GM23338 (cell line): ENCODE measurements at regions not wholly inside any gene's neighbourhood (a gene's known extent, or its start where the extent isn't known, plus 50 kb on each side); places are given as distances from the start of the nearest gene placed in this dataset.

Source experiments
- ATAC-seq: fragments of 200-7000 bp; cut with Tn5 transposase; 3 replicates; pipeline ENCODE4 v1.9.1; 2020
- DNase-seq: peaks from one replicate; pipeline ENCODE4 v3.0.0-alpha.2; 2015; ENCODE audit warnings: low spot score
- H2AFZ ChIP-seq: fragments of 200-600 bp; sonication (generic); 2 replicates; pipeline ENCODE4 v1.8.0; 2016; ENCODE audit warnings: antibody characterized with exemption, mild to moderate bottlenecking, moderate library complexity
- H3F3A ChIP-seq: fragments of 200-600 bp; sonication (generic); replicated peaks from 2 replicates; pipeline ENCODE4 v1.8.0; 2017; ENCODE audit warnings: antibody characterized with exemption, mixed run types, low read depth
- H3K27ac ChIP-seq: fragments of 200-600 bp; sonication (generic); 2 replicates; pipeline ENCODE4 v1.6.1; 2016; ENCODE audit warnings: low read depth
- H3K27me3 ChIP-seq: fragments of 200-600 bp; sonication (generic); 2 replicates; pipeline ENCODE4 v1.8.0; 2016; ENCODE audit warnings: mild to moderate bottlenecking, mixed run types, moderate library complexity; ENCODE audit not compliant: insufficient read depth
- H3K36me3 ChIP-seq: fragments of 200-600 bp; sonication (generic); 2 replicates; pipeline ENCODE4 v1.8.0; 2016; ENCODE audit warnings: mild to moderate bottlenecking; ENCODE audit not compliant: insufficient read depth
- H3K4me1 ChIP-seq: fragments of 200-600 bp; sonication (generic); 2 replicates; pipeline ENCODE4 v1.8.0; 2016; ENCODE audit warnings: mild to moderate bottlenecking, moderate library complexity; ENCODE audit not compliant: insufficient read depth
- H3K4me2 ChIP-seq: fragments of 200-600 bp; sonication (generic); 2 replicates; pipeline ENCODE4 v1.7.1; 2017; ENCODE audit warnings: mixed run types
- H3K4me3 ChIP-seq: fragments of 200-600 bp; sonication (generic); 2 replicates; pipeline ENCODE4 v1.6.1; 2016; ENCODE audit warnings: mixed run types
- H3K79me2 ChIP-seq: fragments of 200-600 bp; sonication (generic); replicated peaks from 2 replicates; pipeline ENCODE4 v1.8.0; 2017; ENCODE audit warnings: mild to moderate bottlenecking; ENCODE audit not compliant: insufficient read depth
- H3K9me2 ChIP-seq: fragments of 200-600 bp; sonication (generic); 2 replicates; pipeline ENCODE4 v1.8.0; 2017; ENCODE audit not compliant: insufficient read depth
- H4K20me1 ChIP-seq: fragments of 200-600 bp; sonication (generic); replicated peaks from 2 replicates; pipeline ENCODE4 v1.8.0; 2017; ENCODE audit warnings: mild to moderate bottlenecking; ENCODE audit not compliant: insufficient read depth
- H3K27ac Mint-ChIP-seq: 2 replicates; pipeline ENCODE4 v1.8.0; 2020; ENCODE audit warnings: inconsistent platforms, mild to moderate bottlenecking, moderate library complexity, mixed read lengths
- H3K27me3 Mint-ChIP-seq: 3 replicates; pipeline ENCODE4 v1.8.0; 2022; ENCODE audit warnings: low read depth, mild to moderate bottlenecking, moderate library complexity, mixed read lengths, inconsistent platforms; ENCODE audit not compliant: insufficient read depth, poor library complexity
- H3K36me3 Mint-ChIP-seq: 3 replicates; pipeline ENCODE4 v1.8.0; 2021; ENCODE audit warnings: low read depth, mild to moderate bottlenecking, inconsistent platforms, moderate library complexity, mixed read lengths
- H3K4me1 Mint-ChIP-seq: 3 replicates; pipeline ENCODE4 v1.8.0; 2020; ENCODE audit warnings: mild to moderate bottlenecking, inconsistent platforms, mixed read lengths
- H3K4me3 Mint-ChIP-seq: 3 replicates; pipeline ENCODE4 v1.8.0; 2021; ENCODE audit warnings: moderate library complexity, mild to moderate bottlenecking, inconsistent platforms, mixed read lengths
- H3K9me3 Mint-ChIP-seq: 3 replicates; pipeline ENCODE4 v1.8.0; 2020; ENCODE audit warnings: moderate library complexity, mild to moderate bottlenecking, inconsistent platforms, mixed read lengths
- CREB1 ChIP-seq: fragments of 250-450 bp; sonication (Bioruptor Pico); IDR thresholded peaks from 2 replicates; pipeline ENCODE4 v1.5.0; 2020; ENCODE audit warnings: low read depth, mild to moderate bottlenecking, moderate library complexity
- EZH2 ChIP-seq: fragments of 200-600 bp; sonication (generic); IDR thresholded peaks from one replicate; pipeline ENCODE4 v1.8.0; 2017; ENCODE audit warnings: antibody characterized with exemption, mild to moderate bottlenecking, low read depth; ENCODE audit not compliant: unreplicated experiment
- EZH2phosphoT487 ChIP-seq: fragments of 200-600 bp; sonication (generic); IDR thresholded peaks from one replicate; pipeline ENCODE4 v1.8.1; 2018; ENCODE audit warnings: antibody characterized with exemption; ENCODE audit not compliant: unreplicated experiment
- JUNB ChIP-seq: IDR thresholded peaks from one replicate; pipeline ENCODE4 v1.6.1; 2016; ENCODE audit warnings: antibody characterized with exemption; ENCODE audit not compliant: unreplicated experiment
- NANOG ChIP-seq: IDR thresholded peaks from 2 replicates; pipeline ENCODE4 v1.6.1; 2016; ENCODE audit warnings: antibody characterized with exemption, borderline replicate concordance
- POLR2AphosphoS5 ChIP-seq: IDR thresholded peaks from 2 replicates; pipeline ENCODE4 v1.6.1; 2016; ENCODE audit warnings: antibody characterized with exemption, low read depth
- STAT1 ChIP-seq: IDR thresholded peaks from one replicate; pipeline ENCODE4 v1.6.1; 2016; ENCODE audit warnings: antibody characterized with exemption; ENCODE audit not compliant: unreplicated experiment
- ZNF114 ChIP-seq: fragments of 250-450 bp; sonication (Bioruptor Pico); IDR thresholded peaks from 2 replicates; pipeline ENCODE4 v1.5.0; 2020; ENCODE audit warnings: mild to moderate bottlenecking, moderate library complexity
- ZNF331 ChIP-seq: fragments of 250-450 bp; sonication (Bioruptor Pico); IDR thresholded peaks from 2 replicates; pipeline ENCODE4 v1.5.0; 2020; ENCODE audit warnings: low read depth, mild to moderate bottlenecking, moderate library complexity
- TF ChIP-seq, protein P1 (sequence below), 2 experiments: fragments of 200-600 bp in 1 of 2; sonication (generic) in 1 of 2; conservative IDR thresholded peaks; 2 replicates each; pipeline versions ENCODE4 v1.5.1 to v1.6.1; 2016 to 2017; ENCODE audit warnings: antibody characterized with exemption in 2 of 2, low read depth in 2 of 2, mild to moderate bottlenecking in 2 of 2, moderate library complexity in 1 of 2
- TF ChIP-seq, protein P2 (sequence below): IDR thresholded peaks from one replicate; pipeline ENCODE4 v1.6.1; 2018; ENCODE audit warnings: antibody characterized with exemption; ENCODE audit not compliant: unreplicated experiment
- TF ChIP-seq, protein P3 (sequence below): fragments of 250-450 bp; sonication (Bioruptor Pico); IDR thresholded peaks from 2 replicates; pipeline ENCODE4 v1.5.0; 2020; ENCODE audit warnings: mild to moderate bottlenecking, moderate library complexity
- TF ChIP-seq, protein P4 (sequence below): IDR thresholded peaks from 2 replicates; pipeline ENCODE4 v1.6.1; 2016; ENCODE audit warnings: antibody characterized with exemption

DNA sequence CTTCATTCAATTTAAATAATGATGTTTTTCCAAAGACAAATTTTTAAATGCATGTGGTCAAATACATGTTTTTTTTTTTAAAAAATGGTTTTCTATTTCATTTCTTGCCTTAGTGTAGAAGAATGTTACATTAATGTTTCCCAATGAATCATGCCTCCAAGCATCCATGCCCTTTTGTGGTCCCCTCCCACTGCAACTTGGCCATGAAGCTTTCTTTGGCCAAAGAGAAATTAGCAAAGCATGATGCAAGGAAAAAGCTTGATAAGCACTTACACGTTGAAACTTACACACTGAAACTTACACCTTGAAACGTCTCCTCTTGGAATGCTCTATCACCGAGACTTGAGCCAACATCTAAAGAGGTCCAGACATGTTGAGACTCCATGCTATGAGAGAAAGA is 93.0 kb upstream of the ELOVL5 start:
- no peak for TF ChIP-seq ZNF114 (CRISPR knock-in tag)
- TF ChIP-seq, protein P1, sequence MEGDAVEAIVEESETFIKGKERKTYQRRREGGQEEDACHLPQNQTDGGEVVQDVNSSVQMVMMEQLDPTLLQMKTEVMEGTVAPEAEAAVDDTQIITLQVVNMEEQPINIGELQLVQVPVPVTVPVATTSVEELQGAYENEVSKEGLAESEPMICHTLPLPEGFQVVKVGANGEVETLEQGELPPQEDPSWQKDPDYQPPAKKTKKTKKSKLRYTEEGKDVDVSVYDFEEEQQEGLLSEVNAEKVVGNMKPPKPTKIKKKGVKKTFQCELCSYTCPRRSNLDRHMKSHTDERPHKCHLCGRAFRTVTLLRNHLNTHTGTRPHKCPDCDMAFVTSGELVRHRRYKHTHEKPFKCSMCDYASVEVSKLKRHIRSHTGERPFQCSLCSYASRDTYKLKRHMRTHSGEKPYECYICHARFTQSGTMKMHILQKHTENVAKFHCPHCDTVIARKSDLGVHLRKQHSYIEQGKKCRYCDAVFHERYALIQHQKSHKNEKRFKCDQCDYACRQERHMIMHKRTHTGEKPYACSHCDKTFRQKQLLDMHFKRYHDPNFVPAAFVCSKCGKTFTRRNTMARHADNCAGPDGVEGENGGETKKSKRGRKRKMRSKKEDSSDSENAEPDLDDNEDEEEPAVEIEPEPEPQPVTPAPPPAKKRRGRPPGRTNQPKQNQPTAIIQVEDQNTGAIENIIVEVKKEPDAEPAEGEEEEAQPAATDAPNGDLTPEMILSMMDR (conservative IDR thresholded peaks at IDR 0.05; ENCODE audit: low read depth in 2 of 2), result no peak
- TF ChIP-seq, protein P2, sequence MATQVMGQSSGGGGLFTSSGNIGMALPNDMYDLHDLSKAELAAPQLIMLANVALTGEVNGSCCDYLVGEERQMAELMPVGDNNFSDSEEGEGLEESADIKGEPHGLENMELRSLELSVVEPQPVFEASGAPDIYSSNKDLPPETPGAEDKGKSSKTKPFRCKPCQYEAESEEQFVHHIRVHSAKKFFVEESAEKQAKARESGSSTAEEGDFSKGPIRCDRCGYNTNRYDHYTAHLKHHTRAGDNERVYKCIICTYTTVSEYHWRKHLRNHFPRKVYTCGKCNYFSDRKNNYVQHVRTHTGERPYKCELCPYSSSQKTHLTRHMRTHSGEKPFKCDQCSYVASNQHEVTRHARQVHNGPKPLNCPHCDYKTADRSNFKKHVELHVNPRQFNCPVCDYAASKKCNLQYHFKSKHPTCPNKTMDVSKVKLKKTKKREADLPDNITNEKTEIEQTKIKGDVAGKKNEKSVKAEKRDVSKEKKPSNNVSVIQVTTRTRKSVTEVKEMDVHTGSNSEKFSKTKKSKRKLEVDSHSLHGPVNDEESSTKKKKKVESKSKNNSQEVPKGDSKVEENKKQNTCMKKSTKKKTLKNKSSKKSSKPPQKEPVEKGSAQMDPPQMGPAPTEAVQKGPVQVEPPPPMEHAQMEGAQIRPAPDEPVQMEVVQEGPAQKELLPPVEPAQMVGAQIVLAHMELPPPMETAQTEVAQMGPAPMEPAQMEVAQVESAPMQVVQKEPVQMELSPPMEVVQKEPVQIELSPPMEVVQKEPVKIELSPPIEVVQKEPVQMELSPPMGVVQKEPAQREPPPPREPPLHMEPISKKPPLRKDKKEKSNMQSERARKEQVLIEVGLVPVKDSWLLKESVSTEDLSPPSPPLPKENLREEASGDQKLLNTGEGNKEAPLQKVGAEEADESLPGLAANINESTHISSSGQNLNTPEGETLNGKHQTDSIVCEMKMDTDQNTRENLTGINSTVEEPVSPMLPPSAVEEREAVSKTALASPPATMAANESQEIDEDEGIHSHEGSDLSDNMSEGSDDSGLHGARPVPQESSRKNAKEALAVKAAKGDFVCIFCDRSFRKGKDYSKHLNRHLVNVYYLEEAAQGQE, result no peak
- TF ChIP-seq NANOG, result no peak
- TF ChIP-seq EZH2, result no peak
- TF ChIP-seq JUNB, result no peak
- no peak for TF ChIP-seq ZNF331 (CRISPR knock-in tag)
- TF ChIP-seq CREB1, result no peak
- TF ChIP-seq EZH2phosphoT487, result no peak
- TF ChIP-seq, protein P3, sequence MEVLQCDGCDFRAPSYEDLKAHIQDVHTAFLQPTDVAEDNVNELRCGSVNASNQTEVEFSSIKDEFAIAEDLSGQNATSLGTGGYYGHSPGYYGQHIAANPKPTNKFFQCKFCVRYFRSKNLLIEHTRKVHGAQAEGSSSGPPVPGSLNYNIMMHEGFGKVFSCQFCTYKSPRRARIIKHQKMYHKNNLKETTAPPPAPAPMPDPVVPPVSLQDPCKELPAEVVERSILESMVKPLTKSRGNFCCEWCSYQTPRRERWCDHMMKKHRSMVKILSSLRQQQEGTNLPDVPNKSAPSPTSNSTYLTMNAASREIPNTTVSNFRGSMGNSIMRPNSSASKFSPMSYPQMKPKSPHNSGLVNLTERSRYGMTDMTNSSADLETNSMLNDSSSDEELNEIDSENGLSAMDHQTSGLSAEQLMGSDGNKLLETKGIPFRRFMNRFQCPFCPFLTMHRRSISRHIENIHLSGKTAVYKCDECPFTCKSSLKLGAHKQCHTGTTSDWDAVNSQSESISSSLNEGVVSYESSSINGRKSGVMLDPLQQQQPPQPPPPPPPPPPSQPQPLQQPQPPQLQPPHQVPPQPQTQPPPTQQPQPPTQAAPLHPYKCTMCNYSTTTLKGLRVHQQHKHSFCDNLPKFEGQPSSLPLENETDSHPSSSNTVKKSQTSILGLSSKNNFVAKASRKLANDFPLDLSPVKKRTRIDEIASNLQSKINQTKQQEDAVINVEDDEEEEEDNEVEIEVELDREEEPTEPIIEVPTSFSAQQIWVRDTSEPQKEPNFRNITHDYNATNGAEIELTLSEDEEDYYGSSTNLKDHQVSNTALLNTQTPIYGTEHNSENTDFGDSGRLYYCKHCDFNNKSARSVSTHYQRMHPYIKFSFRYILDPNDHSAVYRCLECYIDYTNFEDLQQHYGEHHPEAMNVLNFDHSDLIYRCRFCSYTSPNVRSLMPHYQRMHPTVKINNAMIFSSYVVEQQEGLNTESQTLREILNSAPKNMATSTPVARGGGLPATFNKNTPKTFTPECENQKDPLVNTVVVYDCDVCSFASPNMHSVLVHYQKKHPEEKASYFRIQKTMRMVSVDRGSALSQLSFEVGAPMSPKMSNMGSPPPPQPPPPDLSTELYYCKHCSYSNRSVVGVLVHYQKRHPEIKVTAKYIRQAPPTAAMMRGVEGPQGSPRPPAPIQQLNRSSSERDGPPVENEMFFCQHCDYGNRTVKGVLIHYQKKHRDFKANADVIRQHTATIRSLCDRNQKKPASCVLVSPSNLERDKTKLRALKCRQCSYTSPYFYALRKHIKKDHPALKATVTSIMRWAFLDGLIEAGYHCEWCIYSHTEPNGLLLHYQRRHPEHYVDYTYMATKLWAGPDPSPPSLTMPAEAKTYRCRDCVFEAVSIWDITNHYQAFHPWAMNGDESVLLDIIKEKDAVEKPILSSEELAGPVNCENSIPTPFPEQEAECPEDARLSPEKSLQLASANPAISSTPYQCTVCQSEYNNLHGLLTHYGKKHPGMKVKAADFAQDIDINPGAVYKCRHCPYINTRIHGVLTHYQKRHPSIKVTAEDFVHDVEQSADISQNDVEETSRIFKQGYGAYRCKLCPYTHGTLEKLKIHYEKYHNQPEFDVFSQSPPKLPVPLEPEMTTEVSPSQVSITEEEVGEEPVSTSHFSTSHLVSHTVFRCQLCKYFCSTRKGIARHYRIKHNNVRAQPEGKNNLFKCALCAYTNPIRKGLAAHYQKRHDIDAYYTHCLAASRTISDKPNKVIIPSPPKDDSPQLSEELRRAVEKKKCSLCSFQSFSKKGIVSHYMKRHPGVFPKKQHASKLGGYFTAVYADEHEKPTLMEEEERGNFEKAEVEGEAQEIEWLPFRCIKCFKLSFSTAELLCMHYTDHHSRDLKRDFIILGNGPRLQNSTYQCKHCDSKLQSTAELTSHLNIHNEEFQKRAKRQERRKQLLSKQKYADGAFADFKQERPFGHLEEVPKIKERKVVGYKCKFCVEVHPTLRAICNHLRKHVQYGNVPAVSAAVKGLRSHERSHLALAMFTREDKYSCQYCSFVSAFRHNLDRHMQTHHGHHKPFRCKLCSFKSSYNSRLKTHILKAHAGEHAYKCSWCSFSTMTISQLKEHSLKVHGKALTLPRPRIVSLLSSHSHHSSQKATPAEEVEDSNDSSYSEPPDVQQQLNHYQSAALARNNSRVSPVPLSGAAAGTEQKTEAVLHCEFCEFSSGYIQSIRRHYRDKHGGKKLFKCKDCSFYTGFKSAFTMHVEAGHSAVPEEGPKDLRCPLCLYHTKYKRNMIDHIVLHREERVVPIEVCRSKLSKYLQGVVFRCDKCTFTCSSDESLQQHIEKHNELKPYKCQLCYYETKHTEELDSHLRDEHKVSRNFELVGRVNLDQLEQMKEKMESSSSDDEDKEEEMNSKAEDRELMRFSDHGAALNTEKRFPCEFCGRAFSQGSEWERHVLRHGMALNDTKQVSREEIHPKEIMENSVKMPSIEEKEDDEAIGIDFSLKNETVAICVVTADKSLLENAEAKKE (CRISPR knock-in tag), result no peak
- no peak for TF ChIP-seq POLR2AphosphoS5
- TF ChIP-seq, protein P4, sequence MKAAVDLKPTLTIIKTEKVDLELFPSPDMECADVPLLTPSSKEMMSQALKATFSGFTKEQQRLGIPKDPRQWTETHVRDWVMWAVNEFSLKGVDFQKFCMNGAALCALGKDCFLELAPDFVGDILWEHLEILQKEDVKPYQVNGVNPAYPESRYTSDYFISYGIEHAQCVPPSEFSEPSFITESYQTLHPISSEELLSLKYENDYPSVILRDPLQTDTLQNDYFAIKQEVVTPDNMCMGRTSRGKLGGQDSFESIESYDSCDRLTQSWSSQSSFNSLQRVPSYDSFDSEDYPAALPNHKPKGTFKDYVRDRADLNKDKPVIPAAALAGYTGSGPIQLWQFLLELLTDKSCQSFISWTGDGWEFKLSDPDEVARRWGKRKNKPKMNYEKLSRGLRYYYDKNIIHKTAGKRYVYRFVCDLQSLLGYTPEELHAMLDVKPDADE, result no peak
- no peak for TF ChIP-seq STAT1
- H3K4me3 ChIP-seq, result no peak overlapping the region
- ATAC-seq (no peak), DNase-seq (no peak)
- H3K4me1 ChIP-seq, result no peaks in the 10 kb centered on the region
- no peaks in the 10 kb centered on the region for H3K9me3 Mint-ChIP-seq
- no peaks in the 10 kb centered on the region for H3K79me2 ChIP-seq
- no peaks in the 10 kb centered on the region for H3K4me1 Mint-ChIP-seq
- no peaks in the 10 kb centered on the region for H4K20me1 ChIP-seq
- H3K27ac ChIP-seq, result no peak overlapping the region
- no peak overlapping the region for H3K4me3 Mint-ChIP-seq
- H3K27me3 ChIP-seq, result no peaks in the 10 kb centered on the region
- H3K27ac Mint-ChIP-seq, result no peak overlapping the region
- H3K36me3 ChIP-seq, result no peaks in the 10 kb centered on the region
- no peaks in the 10 kb centered on the region for H3K36me3 Mint-ChIP-seq
- no peak overlapping the region for H3K4me2 ChIP-seq
- H3K27me3 Mint-ChIP-seq, result peaks cover 5% of the 10 kb centered on the region
- H3K9me2 ChIP-seq, result no peaks in the 10 kb centered on the region
- no peaks in the 10 kb centered on the region for H3F3A ChIP-seq
- no peak overlapping the region for H2AFZ ChIP-seq
